DLD1 (cell line): ENCODE measurements at regions not wholly inside any gene's neighbourhood (a gene's known extent, or its start where the extent isn't known, plus 50 kb on each side); places are given as distances from the start of the nearest gene placed in this dataset.
"Not testable (repeated sequence)": the region's sequence is repeated elsewhere in the genome, so short reads cannot be mapped to it uniquely, and the experiment has no call there.

Source experiments
- in situ Hi-C: cut with HindIII; loops from 2 replicates; pipeline ENCODE4 v1.10.0; 2017; ENCODE audit warnings: low sequenced_read_pairs

- in situ Hi-C loops, result no loop called here
Observed at GRCh38 chr6:119985952-119986736, 636.6 kb upstream of the MAN1A1 start.

- in situ Hi-C loops, result no loop called here
Observed at GRCh38 chr6:119980802-119981201, 631.2 kb upstream of the MAN1A1 start.

GRCh38 chr6:119979862-119980261, 630.3 kb upstream of the MAN1A1 start:
- in situ Hi-C loops, result no loop called here

- in situ Hi-C loops, result no loop called here
Observed at GRCh38 chr6:119978274-119978889, 628.8 kb upstream of the MAN1A1 start.

GRCh38 chr6:119974430-119975159, 625.0 kb upstream of the MAN1A1 start:
- in situ Hi-C loops, result no loop called here

GRCh38 chr6:119966484-119966883, 616.9 kb upstream of the MAN1A1 start:
- in situ Hi-C loops, result no loop called here

- in situ Hi-C loops, result no loop called here
Observed at GRCh38 chr6:119965900-119966299, 616.3 kb upstream of the MAN1A1 start.

- in situ Hi-C loops, result no loop called here
Observed at GRCh38 chr6:119965008-119965407, 615.4 kb upstream of the MAN1A1 start.

GRCh38 chr6:119962505-119962904, 612.9 kb upstream of the MAN1A1 start:
- in situ Hi-C loops, result no loop called here

GRCh38 chr6:119961450-119961849, 611.9 kb upstream of the MAN1A1 start:
- in situ Hi-C loops, result no loop called here

GRCh38 chr6:119960456-119960855, 610.9 kb upstream of the MAN1A1 start:
- in situ Hi-C loops, result no loop called here

- in situ Hi-C loops, result no loop called here
Observed at GRCh38 chr6:119960036-119960435, 610.5 kb upstream of the MAN1A1 start.

- in situ Hi-C loops, result no loop called here
Observed at GRCh38 chr6:119957195-119957594, 607.6 kb upstream of the MAN1A1 start.

- in situ Hi-C loops, result no loop called here
Observed at GRCh38 chr6:119952696-119953095, 603.1 kb upstream of the MAN1A1 start.

GRCh38 chr6:119950681-119951080, 601.1 kb upstream of the MAN1A1 start:
- in situ Hi-C loops, result no loop called here

- in situ Hi-C loops, result no loop called here
Observed at GRCh38 chr6:119942078-119942752, 592.7 kb upstream of the MAN1A1 start.

GRCh38 chr6:119938752-119939151, 589.2 kb upstream of the MAN1A1 start:
- in situ Hi-C loops, result no loop called here

GRCh38 chr6:119934816-119935215, 585.3 kb upstream of the MAN1A1 start:
- in situ Hi-C loops, result no loop called here

GRCh38 chr6:119929121-119929520, 579.6 kb upstream of the MAN1A1 start:
- in situ Hi-C loops, result no loop called here

- in situ Hi-C loops, result not testable (repeated sequence)
Observed at GRCh38 chr6:119924888-119925287, 575.3 kb upstream of the MAN1A1 start.

GRCh38 chr6:119922814-119923213, 573.3 kb upstream of the MAN1A1 start:
- in situ Hi-C loops, result no loop called here
